ENCODE measurements at regions not wholly inside any gene's neighbourhood (a gene's known extent, or its start where the extent isn't known, plus 50 kb on each side); places are given as distances from the start of the nearest gene placed in this dataset.
A peak's percentile ranks its signal among the peaks of the same experiment; 100 is the strongest.

DNA sequence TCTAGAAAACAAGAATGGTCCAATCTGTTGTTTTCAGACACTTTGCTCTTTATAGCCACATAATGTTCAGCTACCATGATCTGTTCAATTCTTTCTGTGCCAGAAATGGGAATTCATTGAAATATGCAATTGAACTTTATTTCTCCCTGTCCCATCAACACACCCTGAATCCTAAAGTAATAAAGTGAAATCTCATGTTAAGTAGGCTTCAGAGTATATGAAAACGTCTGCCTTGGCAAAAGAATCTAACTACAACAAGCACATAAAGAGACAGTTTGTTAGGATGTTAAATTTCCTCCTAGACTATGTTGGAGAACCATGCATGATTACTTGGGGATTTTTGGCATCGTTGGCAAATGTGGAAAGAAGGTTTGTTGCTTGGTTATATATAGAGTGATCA, 722.7 kb downstream of the XPNPEP1 start:
- no peak for DNase-seq (ENCODE audit: low read depth)

DNA sequence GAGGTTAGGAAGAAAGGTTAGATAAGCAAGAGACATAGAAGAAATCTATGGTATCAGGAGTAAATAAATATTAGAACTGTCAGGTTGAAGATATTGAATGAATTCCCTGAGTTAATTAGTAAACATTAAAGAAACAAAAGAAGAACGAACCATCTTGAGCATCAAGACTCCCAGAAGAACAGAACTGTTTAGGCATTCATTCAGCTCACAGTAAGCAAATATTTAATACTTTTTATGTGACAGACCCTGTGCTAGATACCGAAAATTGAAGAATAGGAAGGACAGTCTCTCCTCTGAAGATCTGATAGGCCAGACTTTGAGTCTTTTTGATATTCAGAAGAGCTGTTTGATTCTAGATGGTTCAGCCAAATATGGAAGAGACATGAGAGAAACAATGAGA, 731.5 kb downstream of the XPNPEP1 start:
- DNase-seq (ENCODE audit: low read depth) = no peak

DNA sequence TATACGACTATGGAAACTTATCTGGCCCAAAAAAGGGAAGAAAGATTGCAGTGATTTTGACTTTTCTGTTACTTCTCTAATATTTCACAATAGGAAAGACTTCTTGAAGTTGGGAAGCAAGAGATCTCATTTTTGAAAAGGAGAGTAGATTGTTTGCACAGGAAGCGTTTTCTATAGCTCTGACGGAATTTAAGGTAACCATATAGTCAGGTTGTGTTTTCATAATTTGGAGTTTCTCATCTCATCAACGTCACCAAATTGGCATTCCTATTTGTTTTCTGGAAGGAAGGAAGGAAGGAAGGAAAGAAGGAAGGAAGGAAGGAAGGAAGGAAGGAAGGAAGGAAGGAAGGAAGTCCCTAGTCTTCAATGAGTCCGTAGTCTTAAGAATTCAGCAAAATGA, 732.0 kb downstream of the XPNPEP1 start:
- no peak for DNase-seq (ENCODE audit: low read depth)

DNA sequence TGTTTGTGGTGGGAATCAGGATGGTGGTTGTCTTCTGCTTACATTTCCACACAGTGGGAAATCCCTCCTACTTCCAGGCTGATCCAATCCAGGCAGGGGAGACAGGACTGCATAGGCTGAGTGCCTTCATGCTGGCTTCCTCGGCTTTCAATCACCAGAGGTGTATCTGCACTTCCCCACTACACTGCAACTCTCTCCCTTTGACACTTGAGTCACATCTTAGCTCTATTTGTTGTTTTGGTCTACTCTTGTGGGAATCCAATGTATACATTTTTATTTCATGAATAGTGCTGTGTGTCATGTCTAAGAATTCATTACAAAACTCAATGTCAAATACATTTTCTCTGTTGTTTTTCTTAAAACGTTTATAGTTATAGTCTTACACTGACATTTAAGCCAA, 735.6 kb downstream of the XPNPEP1 start:
- peak; percentile 47 for DNase-seq (ENCODE audit: low read depth)

DNA sequence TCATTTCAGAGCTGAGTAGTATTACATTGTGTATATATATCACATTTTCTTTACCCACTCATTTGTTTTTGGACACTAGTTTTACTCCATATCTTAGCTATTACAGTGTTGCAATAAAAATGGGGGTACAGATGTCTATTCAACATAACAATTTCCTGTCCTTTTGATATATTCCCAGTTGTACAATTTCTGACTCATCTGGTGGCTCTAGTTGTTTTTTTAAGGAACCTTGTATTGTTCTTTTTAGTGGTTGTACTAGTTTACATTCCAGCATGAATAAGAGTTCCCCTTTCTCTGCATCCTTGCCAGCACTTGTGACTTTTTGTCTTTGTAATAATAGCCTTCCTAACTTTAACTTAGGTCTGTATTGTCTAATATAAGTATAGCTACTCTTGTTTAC, 739.9 kb downstream of the XPNPEP1 start:
- DNase-seq (ENCODE audit: low read depth) = peak; percentile 32

DNA sequence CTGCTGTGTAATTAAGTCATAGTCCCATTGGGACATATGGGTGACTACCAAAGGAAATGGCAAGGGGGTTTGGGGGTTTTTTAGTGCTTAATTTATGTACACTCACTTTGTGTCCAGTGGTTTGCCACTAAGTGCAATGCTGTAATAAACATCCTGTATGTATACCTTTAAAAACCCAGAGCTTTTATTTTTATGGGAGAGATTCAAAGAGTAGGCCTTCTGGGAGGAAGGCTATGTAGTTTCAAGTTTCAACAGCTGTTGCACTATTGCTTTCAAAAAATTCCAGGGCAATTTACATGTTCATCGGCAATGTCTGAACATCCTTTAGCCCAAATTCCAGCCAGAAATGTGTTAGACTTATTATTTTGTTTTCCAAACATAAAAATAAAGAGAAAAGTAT, 744.7 kb downstream of the XPNPEP1 start:
- no peak for DNase-seq (ENCODE audit: low read depth)

DNA sequence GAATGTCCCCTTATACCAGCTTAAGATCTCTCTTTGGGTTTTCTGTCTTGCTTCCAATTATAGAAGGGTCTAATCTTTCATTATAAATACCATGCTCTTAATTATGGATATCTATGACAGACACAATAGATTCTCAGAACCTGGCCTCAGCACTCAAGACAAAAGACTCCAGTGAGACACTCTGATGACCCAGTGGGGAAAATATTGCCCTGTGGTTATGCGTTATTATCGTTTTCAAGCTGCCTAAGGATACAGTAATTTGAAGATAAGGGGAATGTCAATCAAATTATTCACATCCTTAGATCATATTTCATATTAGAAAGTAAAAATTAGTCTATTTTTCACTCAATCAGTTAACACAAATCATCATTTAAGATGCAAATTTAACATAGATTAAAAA, 748.8 kb downstream of the XPNPEP1 start:
- no peak for DNase-seq (ENCODE audit: low read depth)

DNA sequence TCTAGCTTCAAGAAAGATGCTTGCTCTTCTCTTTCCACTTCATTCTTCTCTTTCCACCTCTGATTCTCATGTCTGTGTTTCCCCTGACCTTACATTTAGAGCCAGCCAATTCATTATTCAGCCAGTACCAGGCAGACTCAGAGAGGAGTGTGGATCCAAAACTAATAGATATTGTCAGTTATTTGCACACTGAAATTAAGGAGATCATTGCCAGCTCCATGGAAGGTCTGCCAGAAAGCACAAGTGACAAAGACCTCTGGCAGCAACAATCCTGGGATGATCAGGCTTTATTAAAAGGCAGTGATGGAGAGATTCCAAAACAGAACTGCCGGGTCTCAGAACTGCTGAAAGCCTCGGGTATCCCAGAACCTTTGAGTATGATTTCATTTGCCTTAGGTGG, 749.4 kb downstream of the XPNPEP1 start:
- no peak for DNase-seq (ENCODE audit: low read depth)

DNA sequence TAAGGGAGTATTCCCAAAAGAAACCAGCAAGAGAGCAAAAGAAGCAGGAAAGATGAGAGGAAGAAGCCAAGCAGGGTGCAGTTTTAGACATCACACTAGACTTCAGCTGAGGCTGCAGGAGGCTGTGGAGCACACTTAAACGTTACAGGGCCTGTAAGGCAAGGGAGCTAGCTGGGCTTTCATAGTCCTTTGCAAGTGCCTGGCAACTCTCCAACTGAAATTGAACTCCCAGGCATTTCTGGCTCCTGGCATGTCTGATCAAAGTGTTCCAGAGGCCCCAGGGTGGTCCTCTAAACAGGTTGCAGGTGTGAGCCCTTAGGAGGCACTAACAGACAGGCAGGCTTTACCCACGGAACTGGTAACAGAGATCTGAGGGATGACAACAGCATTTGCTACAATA, 750.2 kb downstream of the XPNPEP1 start:
- no peak for DNase-seq (ENCODE audit: low read depth)

DNA sequence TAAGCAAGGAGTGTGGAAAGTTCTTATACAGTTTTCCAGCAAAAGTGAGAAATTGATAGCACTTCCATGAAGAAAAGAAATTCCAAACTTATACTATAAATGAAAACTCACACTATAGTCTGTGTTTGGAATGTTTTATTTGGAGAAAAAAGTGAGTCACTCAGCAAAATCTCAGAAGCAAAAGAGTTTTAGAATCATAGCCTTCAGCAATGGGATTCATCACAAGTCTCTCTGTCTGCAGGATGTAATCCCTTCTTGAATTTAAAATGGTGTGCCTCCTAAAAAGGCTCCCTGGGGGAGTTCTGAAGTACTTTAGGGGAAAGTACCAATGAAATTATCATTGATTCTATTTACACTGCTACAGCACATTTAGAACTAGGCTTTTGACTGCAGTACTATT, 756.4 kb downstream of the XPNPEP1 start:
- DNase-seq (ENCODE audit: low read depth) = no peak

DNA sequence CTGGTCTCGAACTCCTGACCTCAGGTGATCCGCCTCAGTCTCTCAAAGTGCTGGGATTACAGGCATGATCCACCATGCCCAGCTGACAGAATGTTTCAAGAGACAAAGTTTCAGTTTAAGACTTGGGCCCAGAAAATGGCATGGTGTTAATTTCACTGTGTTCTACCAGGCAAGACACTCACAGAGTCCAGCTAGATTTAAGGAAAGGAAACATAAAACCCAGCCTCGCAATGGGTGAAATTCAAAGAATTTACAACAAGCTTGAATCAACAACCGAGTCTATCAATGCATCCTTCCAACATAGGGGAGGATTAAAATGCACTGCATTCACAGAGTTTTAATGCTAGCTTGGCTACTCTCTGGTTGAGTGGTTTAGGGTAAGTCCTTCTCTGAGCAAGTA, 764.0 kb downstream of the XPNPEP1 start:
- no peak for DNase-seq (ENCODE audit: low read depth)

DNA sequence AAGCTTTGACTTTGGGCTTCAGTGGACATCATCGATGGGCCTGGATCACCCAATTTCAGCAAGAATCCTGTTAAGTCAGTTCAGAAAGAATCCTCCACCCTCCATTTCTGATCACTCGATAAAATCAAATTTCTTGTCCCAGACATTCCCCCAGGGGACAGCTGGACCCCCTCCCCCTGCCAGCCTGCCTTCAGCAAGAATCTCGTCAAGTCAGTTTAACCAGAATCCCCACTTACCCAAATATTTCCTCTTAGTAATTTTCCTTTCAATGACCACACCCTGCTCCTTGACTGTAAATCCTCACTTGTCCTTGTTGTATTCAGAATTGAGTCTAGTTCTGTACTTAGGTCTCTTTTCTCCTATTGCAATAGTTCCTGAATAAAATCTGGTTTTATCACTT, 766.9 kb downstream of the XPNPEP1 start:
- DNase-seq (ENCODE audit: low read depth) = no peak

DNA sequence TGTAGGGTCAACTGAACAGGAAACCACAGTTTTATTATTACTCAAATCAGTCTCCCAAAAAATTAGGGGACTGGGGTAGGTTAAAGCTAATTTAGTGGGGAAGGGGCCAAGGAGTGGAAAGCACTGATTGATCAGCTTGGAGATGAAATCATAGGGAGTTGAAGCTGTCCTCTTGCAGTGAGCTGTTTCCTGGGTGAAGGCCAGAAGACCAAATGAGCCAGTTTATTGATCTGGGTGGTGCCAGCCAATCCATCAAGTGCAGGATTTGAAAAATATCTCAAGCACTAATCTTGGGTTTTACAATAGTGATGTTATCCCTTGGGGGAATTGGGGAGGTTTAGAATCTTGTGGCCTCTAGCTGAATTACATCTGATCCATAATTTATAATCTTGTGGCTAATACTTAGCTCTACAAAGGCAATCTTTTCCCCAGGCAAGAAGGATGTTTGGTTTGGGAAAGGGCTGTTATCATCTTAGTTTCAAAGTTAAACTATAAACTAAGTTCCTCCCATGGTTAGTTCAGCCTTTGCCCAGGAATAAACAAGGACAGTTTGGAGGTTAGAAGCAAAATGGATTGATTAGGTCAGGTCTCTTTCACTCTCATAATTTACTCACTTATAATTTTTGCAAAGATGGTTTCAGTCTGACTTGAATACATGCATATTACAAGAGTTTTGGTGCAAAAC, 773.5 kb downstream of the XPNPEP1 start:
- no peak for DNase-seq (ENCODE audit: low read depth)

DNA sequence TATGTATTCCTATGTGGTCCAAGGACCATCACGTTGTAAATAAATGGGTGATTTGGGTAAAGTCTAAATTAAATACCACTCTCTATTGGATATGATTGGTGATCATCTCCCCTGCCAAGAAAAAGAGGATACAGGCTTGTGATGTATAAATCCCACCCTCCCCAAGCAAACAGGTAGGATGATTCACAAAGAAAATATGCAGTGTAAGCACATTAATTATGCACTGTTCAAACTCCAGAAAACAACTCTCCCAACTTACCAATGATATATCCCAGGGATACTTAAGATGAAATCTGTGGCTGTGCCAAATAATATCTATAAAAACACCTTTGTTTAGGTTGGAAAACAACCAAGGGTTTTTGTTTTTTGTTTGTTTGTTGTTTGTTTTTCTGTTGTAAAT, 795.9 kb downstream of the XPNPEP1 start:
- DNase-seq (ENCODE audit: low read depth) = no peak

DNA sequence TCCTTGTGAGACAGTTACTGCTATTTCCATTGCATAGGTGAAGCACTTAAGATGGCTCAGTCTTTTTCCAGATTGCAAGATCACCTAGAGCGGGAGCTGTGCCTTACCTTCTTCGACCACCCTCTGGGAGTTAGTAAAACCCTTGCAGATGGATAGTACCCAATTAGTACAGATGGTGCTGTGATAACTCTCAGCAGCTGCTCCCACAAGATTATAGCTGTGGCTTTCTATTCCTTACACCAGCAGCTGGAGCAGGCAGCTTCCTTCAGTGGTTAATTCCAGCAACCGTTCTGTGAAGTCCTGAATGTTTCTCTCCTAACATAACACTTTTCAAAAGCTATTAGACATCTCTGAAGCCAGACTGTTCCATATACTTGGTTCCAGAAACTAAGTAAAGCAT, 796.8 kb downstream of the XPNPEP1 start:
- DNase-seq (ENCODE audit: low read depth) = no peak

DNA sequence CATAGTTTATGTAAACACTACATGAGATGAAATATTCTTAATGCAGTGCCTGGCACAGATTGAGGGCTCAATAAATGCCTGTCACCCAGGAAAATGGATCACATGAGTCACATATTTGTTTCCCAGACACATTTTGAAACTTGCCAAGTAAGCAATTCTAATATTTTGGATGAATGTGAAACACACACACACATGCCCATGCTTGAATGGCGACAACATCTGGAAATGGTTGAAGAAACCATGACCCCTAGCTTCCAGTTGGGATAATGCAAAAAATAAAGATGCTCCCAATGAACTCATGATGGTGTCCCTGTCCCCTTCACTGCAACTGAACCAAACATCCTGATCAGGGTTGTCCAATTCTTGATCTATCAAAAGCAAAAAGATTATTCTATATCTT, 797.3 kb downstream of the XPNPEP1 start:
- DNase-seq (ENCODE audit: low read depth) = no peak

DNA sequence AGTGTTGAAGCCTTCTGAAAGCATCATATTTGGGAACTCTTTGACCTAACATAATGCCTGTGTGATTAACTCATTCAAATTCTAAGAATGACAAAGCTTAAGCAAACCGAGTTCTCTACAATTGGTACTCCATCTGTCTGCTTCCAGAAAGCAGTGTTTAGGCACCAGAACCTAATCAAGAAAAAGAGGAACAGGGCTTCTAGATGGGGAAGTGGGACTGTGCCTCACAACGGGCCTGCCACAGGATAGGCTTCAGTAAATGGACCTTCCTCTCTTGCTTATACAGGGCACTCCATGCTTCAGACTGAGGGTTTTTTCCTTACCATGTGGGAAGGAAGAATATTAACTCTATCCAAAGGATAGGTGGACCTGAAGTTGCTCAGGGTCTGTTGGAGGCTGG, 808.1 kb downstream of the XPNPEP1 start:
- DNase-seq (ENCODE audit: low read depth) = no peak

DNA sequence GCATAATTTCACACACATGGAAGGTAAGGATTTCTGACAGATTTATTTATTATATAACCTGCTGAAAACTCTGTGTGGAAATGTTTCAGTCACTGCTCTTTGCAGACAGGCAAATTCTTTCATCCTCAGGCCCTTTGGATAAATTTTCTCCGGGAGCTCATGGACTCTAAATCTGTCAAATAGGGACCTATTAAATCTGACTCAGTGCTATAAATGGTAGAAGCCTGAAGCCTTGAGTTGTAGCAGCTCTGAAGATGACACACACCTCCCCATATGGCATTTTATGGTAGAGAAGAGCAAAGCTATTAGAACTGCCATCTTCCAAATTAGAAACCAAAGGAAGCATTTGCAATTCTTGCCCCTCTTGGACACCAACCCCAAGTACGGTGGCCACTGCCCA, 808.7 kb downstream of the XPNPEP1 start:
- DNase-seq (ENCODE audit: low read depth) = no peak

DNA sequence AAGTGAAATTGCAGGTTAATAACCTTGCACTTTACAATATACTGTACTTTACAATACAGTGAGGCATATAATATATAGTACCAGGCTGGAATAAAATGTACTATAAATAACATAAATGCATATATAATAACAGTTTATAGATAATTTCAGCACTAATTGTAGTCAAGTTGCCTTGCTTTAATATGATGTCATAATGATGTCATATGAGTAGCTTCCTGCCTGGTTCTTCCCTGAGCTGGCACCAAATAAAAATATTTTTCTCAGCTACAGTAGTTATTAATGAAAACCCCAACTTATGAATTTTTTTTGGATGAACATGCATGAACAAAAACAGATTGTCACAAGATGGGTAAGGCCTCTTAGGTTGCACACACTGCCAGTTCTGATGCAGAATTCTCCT, 816.7 kb downstream of the XPNPEP1 start:
- DNase-seq (ENCODE audit: low read depth) = no peak

DNA sequence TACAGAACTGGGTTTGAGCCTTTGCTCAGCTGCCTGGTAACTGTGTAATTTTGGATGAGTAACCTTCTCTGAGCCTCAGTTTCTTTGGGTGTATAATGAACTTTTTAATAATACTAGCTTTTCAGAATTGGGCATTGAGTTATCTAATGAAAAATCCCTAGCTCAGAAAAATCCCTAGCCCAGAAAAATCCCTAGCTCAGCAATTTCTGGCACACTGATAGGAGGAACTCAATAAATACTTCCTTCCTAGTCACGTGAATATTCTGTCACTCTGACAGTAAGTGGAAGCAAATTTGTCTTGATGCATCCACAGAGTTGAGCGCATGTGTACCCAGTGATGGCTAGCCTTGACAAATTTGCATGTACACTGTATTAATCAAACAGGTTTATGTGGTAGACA, 817.6 kb downstream of the XPNPEP1 start:
- no peak for DNase-seq (ENCODE audit: low read depth)

DNA sequence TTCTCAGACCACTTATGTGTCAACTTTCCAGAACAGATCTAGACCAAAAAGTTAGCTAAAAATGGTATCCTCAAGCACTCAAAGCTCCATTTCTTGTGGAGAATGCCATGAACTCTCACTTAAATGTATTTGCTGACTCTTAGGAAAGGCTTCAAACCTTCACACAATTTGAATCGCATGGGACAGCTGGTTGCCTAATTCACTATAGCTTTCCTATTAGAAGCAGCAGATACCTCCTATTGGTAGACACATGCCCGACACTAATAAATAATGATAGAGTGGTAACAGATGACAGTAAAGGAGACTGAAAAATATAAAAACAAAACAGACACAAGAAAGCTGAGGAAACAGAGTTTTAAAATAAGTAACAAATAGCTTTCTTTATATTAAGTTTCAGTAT, 818.5 kb downstream of the XPNPEP1 start:
- DNase-seq (ENCODE audit: low read depth) = no peak

DNA sequence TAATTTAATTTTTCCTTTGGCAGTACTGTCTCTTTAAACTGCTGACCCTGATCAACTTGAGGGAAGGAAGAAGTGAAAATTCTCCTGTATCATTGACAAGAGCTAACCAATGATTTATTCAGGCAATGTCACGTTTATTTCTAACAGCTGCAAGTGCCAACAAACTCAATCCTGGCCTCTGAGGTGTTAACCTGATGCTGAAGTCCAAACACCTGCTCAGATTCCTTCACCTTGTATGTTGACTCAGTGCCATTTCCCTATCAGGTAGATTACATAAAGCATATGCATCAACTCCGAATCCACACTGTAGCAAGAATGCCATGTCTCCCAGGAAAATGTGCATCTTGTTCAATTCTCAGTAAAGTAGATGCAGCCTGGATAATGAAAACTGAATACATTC, 820.0 kb downstream of the XPNPEP1 start:
- no peak for DNase-seq (ENCODE audit: low read depth)

DNA sequence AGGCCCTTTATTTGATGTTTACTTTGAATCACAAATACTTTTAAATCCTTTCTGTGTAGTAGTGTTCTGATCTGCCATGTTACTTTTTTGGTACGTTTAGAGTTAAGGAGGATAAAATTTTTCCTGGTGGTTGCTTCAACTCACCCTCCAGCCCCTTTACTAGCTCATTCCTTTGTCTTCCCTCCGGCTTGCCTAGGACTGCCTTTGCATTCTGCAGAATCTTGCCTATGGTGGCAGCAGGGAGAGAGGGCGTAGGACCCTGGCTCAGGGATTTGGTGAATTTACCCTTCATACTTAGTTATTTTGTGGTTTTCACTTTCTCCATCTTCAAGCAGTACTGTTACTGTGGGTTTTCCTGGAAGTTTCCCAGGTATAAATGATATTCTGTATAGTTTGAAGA, 833.5 kb downstream of the XPNPEP1 start:
- DNase-seq (ENCODE audit: low read depth) = no peak

DNA sequence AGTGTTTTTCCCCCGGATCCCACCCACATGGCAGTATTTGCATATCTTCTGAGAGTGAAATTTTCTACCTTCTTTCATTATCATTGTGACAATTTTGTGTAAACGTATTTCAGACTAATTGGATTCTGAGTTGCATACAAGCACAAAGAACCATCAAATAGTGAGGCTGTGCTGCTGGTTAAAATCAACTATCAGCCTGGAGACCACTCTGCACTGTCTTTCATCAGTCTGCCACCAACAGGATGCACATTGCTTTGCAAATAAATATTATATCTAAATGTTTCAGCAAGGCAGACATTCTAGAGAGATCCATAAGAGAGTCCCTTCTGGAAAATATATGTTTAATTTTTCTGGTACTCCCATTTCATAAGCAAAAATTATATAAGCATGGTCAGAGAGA, 851.8 kb downstream of the XPNPEP1 start:
- no peak for DNase-seq (ENCODE audit: low read depth)

DNA sequence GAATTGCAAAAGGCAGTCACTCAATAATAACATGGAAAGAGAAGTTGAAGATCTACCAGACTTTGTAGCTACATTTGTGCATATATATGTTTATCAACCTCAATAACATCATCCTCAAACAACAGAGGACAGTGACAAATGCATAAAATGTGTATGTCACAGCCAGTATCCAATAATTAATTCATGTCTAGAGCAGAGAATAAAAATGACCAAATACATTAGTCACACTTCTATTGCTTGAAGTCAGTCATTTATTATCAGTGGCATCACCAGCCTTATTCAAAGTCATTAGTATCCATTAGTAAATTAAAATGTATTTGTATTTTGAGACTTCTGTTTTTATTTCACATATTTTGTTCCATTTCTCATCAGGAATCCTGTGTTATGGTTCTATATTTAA, 852.8 kb downstream of the XPNPEP1 start:
- DNase-seq (ENCODE audit: low read depth) = no peak
